22Rv1 (cell line): ENCODE measurements at regions not wholly inside any gene's neighbourhood (a gene's known extent, or its start where the extent isn't known, plus 50 kb on each side); places are given as distances from the start of the nearest gene placed in this dataset.

ENCODE experiments used
- CTCF ChIP-seq: fragments of 450-650 bp; IDR thresholded peaks from 2 replicates; pipeline ENCODE4 v1.5.1; 2017; ENCODE audit warnings: mild to moderate bottlenecking
- ZFX ChIP-seq: fragments of 450-650 bp; IDR thresholded peaks from 2 replicates; pipeline ENCODE4 v1.6.1; 2017; ENCODE audit warnings: antibody characterized with exemption, borderline replicate concordance

GRCh38 chr10:131009791-131010190 lies 301.7 kb downstream of the TCERG1L start:
- TF ChIP-seq CTCF (no peak), ZFX (no peak)
